Thoracic aorta (tissue), 2 donors: ENCODE measurements at regions not wholly inside any gene's neighbourhood (a gene's known extent, or its start where the extent isn't known, plus 50 kb on each side); places are given as distances from the start of the nearest gene placed in this dataset.

Experiments used
- ATAC-seq: fragments of 150-250 bp; one replicate; pipeline ENCODE4 v1.8.0; 2017; ENCODE audit warnings: low read depth; ENCODE audit not compliant: insufficient number of reproducible peaks, low FRiP score
- DNase-seq: peaks from one replicate; pipeline ENCODE4 v3.0.0-alpha.2; 2020; ENCODE audit warnings: low spot score
- H3K27ac ChIP-seq, 2 donors: fragments of 200-600 bp; sonication (generic); 1 replicate in 1 of 2; 2 replicates in 1 of 2; pipeline ENCODE4 v1.5.1; 2016; ENCODE audit warnings: mild to moderate bottlenecking in 2 of 2, moderate library complexity in 2 of 2
- H3K27me3 ChIP-seq: fragments of 200-600 bp; sonication (generic); replicated peaks from 2 replicates; pipeline ENCODE4 v1.6.0; 2016; ENCODE audit warnings: mild to moderate bottlenecking; ENCODE audit not compliant: insufficient read depth
- H3K36me3 ChIP-seq: fragments of 200-600 bp; sonication (generic); one replicate; pipeline ENCODE4 v1.5.1; 2016
- H3K4me1 ChIP-seq, 2 donors: fragments of 200-600 bp; sonication (generic); 1 replicate in 1 of 2; 2 replicates in 1 of 2; pipeline versions ENCODE4 v1.5.1 to v1.6.0; 2016; ENCODE audit warnings: low read depth in 2 of 2, mild to moderate bottlenecking in 1 of 2; ENCODE audit not compliant: control insufficient read depth in 1 of 2
- H3K4me3 ChIP-seq: fragments of 200-600 bp; sonication (generic); 2 replicates; pipeline ENCODE4 v1.5.1; 2016; ENCODE audit warnings: mild to moderate bottlenecking
- H3K9me3 ChIP-seq: fragments of 200-600 bp; sonication (generic); 2 replicates; pipeline ENCODE4 v1.5.1; 2016
- CTCF ChIP-seq: fragments of 200-600 bp; sonication (generic); IDR thresholded peaks from one replicate; pipeline ENCODE4 v1.5.1; 2019; ENCODE audit warnings: antibody characterized with exemption

- no peak for DNase-seq
- H3K27me3 ChIP-seq: no peaks in the 10 kb centered on the region
- no peak overlapping the region for H3K4me3 ChIP-seq
- ATAC-seq: no peak
- H3K4me1 ChIP-seq: no peaks in the 10 kb centered on the region
- H3K36me3 ChIP-seq: no peaks in the 10 kb centered on the region
- H3K9me3 ChIP-seq: no peaks in the 10 kb centered on the region
- no peak overlapping the region for H3K27ac ChIP-seq
- TF ChIP-seq CTCF: no peak
Measured at GRCh38 chr13:30043631-30043925, 193.2 kb upstream of the UBL3 start.

- H3K27ac ChIP-seq: no peak overlapping the region
- no peaks in the 10 kb centered on the region for H3K27me3 ChIP-seq
- H3K9me3 ChIP-seq: no peaks in the 10 kb centered on the region
- no peak overlapping the region for H3K4me3 ChIP-seq
- TF ChIP-seq CTCF: no peak
- H3K36me3 ChIP-seq: no peaks in the 10 kb centered on the region
- H3K4me1 ChIP-seq: no peaks in the 10 kb centered on the region
- DNase-seq (no peak), ATAC-seq (no peak)
Measured at GRCh38 chr13:30042891-30043630, 192.6 kb upstream of the UBL3 start.

GRCh38 chr13:30042272-30042671 lies 191.9 kb upstream of the UBL3 start:
- H3K27ac ChIP-seq: no peak overlapping the region
- ATAC-seq: no peak
- no peak overlapping the region for H3K4me3 ChIP-seq
- no peaks in the 10 kb centered on the region for H3K9me3 ChIP-seq
- DNase-seq: no peak
- H3K4me1 ChIP-seq: no peaks in the 10 kb centered on the region
- H3K36me3 ChIP-seq: no peaks in the 10 kb centered on the region
- TF ChIP-seq CTCF: no peak
- H3K27me3 ChIP-seq: no peaks in the 10 kb centered on the region

GRCh38 chr13:30039511-30039911 lies 189.1 kb upstream of the UBL3 start:
- H3K4me1 ChIP-seq: no peaks in the 10 kb centered on the region
- no peaks in the 10 kb centered on the region for H3K36me3 ChIP-seq
- TF ChIP-seq CTCF: no peak
- no peak overlapping the region for H3K4me3 ChIP-seq
- DNase-seq (no peak), ATAC-seq (no peak)
- no peak overlapping the region for H3K27ac ChIP-seq
- no peaks in the 10 kb centered on the region for H3K27me3 ChIP-seq
- no peaks in the 10 kb centered on the region for H3K9me3 ChIP-seq

GRCh38 chr13:30038884-30039283 lies 188.5 kb upstream of the UBL3 start:
- H3K9me3 ChIP-seq: no peaks in the 10 kb centered on the region
- H3K4me3 ChIP-seq: no peak overlapping the region
- TF ChIP-seq CTCF: no peak
- H3K36me3 ChIP-seq: no peaks in the 10 kb centered on the region
- ATAC-seq (no peak), DNase-seq (no peak)
- no peak overlapping the region for H3K27ac ChIP-seq
- H3K27me3 ChIP-seq: no peaks in the 10 kb centered on the region
- H3K4me1 ChIP-seq: peaks cover 0 to 2% of the 10 kb centered on the region in 2 donors
